GM19452 (cell line): ENCODE measurements at regions not wholly inside any gene's neighbourhood (a gene's known extent, or its start where the extent isn't known, plus 50 kb on each side); places are given as distances from the start of the nearest gene placed in this dataset.

Experiments
- ATAC-seq: cut with Tn5 transposase; IDR thresholded peaks from one replicate; pipeline ENCODE4 v1.9.1; 2021; ENCODE audit not compliant: unreplicated experiment

DNA sequence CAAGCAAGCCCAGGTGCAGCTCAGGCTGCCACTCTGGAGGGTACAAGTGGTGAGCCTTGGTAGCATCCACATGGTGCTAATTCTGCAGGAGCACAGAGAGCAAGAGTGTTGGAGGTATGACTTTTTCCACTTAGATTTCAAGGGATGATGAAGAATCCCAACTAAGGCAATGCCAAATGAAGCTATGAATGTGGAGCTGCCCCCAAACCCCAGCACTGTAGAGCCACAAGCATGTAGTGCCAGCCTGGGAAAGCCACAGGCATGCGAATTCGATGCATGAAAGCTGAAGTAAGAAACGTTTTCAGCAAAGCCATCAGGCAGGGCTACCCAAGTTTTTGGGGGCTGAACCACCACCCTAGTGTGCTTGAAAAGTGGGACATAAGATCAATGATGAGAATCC is 251.1 kb downstream of the HAO1 start:
- no peak for ATAC-seq

DNA sequence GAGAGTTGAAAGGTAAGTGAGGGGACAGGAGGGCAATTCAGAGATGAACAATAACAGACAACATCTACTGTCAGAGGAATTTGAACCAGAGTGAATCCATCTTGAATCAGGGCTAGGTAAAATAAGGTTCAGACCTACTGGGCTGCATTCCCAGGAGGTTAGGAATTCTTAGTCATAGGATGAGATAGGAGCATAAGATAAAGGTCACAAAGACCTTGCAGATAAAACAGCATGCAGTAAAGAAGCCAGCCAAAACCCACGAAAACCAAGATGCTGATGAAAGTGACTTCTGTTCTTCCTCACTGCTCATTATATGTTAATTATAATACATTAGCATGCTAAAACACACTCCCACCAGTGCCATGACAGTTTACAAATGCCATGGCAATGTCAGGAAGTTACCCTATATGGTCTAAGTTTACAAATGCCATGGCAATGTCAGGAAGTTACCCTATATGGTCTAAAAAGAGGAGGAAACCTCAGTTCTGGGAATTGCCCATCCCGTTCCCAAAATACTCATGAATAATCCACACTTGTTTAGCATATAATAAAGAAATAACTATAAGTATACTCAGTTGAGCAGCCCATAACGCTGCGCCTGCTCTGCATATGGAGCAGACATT is 248.5 kb downstream of the HAO1 start:
- ATAC-seq, result no peak

DNA sequence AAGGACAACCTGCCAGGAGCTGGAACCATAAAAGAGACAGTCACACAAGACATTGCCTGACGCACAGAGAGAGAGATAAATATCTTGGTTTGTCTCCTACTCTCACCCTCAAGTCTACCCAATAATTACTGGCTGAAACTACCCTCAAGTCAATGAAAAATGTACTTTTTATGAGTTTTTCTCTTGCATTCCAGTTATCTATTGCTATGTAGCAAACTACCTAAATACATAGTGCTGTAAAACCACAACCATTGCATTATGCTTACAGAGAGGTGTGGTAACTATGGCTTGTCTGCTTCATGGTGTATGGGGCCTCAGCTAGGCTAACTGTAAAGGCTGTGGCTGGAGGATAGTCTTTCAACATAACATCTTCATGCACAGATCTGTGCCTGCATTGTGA is 247.8 kb downstream of the HAO1 start:
- ATAC-seq, result no peak

DNA sequence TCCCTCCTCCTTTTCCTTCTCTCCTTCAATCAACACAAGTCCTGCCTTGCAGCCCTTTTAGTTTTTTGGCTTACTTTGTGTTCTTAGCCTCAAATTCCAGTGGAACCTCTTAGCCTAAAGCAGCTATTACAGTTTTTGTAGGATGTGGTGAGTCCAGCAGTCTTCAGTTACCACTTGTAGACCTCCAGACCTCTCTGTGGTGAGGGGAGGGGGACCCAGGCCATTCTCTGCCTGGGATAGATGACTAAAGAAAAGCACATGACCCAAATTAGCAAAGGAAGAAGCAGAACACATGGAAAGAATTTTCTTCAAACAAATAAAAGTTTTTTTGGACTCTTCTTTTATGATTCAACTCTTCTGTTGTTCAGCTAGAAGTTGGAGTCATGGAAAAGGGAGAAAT is 246.5 kb downstream of the HAO1 start:
- ATAC-seq, result no peak

DNA sequence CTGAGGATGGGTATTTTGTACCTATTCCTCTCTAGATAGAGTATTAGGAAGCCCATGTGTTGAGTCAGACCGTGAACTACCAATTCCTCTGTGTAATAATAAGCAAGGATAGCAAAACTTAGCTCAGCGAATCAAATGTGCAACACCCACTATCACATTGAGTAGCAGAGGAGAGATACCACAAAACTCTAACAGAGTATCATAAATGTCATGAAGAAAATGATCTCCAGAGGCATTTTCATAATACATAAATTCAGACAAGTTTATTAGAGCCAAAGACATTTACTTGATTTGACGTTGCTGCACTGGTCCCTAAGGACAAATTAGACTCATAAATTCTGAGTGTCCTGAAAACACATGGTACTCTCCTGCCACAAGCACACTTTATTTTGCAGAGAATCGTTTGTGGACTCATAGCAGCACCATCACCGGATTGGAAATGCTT is 245.2 kb downstream of the HAO1 start:
- ATAC-seq, result no peak

DNA sequence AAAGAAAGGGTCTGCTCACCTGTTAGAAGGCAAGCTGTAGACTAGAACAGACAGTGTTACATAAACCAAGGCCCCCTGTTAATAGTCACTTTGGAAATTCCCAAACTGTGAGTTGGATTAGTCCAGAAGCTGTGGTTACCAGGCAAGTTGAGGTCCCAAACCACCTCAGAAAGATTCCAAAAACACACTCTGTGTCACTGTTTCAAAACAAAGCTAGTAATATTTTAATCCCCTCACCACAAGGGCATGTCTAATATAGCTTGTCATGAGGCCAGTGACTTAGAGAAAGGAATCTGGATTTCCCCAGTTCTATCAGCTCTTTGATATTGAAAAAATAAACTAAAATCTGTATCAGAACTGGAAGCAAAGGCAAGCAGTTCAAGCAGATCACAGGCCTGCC is 244.6 kb downstream of the HAO1 start:
- no peak for ATAC-seq

DNA sequence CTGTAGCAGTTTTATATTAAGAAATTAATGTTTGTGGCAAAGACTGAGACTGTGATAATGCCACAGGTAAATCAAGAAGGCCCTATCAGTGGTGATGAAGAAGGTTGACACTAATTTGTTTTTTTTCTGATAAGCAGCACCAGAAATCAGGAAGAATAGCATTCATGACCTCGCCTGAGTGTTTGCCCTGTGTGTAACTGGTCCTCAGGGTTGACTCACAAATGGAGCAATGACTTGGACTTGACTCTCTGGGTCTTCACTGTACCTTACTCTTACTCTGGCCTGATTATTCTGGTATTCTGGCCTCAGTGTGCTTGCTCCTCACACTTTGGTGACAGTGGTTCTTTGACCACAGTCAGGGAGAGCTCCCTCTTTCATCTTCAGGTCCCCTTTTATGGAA is 243.9 kb downstream of the HAO1 start:
- no peak for ATAC-seq

DNA sequence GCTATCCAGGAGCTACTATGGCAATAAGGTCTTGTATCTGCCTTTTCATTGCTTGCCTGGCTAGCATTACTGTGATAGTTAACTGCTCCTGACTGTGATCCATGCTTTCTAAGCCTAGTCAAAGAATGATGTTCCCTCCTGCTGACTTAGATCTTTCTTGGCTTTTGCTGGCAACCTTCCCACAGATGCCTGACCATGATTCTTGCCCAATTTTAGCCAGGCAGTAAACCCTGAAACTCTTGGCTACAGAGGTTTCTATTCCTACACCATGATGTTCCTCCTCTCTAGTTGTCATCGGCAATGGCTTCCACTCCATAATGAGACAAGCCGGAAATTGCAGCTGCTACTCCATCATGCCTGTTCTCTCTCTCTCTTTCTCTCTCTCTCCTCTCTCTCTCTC is 238.1 kb downstream of the HAO1 start:
- no peak for ATAC-seq

DNA sequence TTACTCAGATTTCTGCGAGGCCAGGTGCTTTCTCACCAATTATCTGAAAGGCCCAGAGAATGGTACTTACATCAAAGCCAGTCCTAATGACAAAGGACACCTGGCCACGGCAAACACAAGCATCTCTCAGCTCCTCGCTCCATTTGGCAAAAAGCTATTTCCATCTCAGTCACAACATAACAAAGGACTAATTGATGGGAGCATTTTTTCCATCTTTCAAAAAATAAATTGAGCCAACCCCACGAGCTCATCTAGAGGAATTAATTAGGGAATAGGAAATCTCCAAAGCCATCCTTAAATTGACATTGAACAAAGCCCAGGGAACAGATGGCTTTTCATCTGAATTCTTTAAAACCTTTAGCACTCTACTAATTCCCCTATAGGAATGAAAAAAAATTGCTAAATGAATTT is 236.7 kb downstream of the HAO1 start:
- no peak for ATAC-seq

DNA sequence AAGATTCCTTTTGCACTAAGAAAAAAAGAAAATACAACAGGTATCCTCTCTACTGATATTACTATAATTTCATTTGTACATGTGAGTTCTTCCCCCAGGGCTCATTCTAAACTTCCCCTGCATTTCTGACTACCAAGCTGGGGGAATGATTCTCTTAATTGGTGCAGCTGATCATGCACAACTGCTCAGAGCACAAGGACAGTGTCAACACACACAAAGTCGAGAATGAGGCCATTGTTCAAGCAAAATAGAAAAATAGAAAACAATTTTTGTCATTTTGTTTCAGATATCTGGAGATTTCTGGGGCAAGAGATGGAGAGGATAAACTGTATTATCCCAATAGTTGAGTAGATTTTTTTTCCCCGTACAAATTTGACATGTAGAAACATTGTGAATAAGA is 236.3 kb downstream of the HAO1 start:
- ATAC-seq, result no peak

DNA sequence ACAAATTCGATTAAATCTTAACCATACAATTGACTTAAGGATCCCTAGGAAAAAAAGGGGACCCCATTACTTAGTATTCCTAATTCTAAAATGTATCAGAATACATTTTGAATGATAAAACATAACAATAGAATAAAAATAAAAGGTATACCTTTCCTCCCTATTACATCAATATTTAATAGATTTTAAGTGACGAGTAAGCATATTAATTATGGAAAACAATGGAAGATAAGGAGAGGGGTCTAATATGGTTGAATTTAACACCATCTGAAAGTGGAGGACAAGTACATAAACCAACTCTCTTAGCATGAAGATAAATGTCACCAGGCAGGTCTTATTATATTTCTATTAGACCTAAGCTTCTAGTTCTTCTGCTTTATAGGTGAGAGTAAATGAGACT is 232.1 kb downstream of the HAO1 start:
- ATAC-seq, result no peak

DNA sequence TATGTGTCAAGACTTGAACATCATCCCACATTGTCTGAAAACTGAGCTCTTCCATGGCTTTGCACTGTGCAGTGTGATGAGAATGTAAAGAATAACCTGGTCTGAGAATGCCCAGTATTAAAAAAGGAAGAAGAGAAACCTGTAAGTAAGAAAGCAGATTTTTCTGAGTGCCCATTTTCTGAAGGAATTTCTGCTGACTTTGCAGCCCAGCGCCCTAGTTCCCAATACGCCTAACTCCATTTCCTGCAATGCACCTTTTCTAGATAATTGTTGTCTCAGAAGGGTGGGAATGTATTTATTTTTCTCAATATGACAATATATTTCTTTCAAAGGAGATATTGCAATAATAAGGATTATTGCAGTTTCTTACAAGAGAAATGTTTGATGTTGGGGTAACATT is 231.5 kb downstream of the HAO1 start:
- no peak for ATAC-seq

DNA sequence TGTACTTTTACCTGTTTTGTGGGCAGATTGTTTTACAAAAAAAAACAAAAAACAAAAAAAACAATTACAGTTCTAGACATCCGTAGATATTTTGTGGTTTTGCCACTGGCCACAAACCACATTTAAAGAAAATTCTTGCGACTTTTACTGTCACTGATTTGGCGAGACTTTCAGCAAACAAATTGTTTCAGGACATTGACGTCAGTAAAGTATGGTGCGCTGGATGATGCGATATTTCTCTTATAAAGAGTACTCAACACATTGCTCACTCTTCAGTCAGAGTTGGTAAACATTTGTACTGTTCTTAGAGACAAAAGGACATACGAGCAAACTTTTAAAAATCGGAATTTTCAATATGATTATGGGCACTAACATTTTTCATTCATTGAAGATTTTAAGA is 229.8 kb downstream of the HAO1 start:
- no peak for ATAC-seq

DNA sequence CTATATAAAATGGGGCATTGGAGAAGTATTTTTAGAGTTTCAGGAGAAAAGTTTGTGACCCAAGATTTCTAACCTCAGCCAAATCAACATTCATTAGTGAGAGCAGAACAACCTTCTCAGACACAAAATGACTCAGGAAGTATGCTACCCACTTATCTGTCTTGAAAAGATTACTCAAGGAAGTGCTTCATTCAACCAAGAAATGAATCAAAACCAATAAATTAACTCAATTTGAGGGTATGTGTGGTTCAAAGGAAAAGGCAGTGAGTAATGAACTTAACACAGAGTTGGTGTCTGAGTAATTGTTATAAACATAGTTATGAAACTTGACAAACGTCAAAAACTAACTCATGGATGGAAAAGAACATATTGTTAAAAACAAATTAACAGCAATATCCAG is 227.6 kb downstream of the HAO1 start:
- no peak for ATAC-seq

DNA sequence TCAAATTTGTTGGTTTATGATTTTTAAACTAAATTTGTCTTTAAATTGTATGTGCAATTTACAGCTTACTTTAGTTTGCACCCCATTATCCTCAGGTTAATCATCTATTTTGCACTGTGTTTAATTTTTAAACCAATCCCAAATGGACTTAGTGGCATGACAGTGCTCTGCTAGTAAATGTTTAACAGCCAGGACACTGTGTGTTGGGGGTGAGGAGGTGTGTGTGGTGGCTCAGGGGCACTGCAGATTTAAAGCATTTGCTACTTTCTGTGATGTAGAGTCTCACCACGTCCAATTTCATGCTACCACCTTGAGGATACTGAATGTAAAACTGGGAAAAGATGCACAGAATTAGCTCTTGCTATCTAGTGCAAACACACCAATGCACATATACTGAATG is 225.7 kb downstream of the HAO1 start:
- ATAC-seq, result no peak

DNA sequence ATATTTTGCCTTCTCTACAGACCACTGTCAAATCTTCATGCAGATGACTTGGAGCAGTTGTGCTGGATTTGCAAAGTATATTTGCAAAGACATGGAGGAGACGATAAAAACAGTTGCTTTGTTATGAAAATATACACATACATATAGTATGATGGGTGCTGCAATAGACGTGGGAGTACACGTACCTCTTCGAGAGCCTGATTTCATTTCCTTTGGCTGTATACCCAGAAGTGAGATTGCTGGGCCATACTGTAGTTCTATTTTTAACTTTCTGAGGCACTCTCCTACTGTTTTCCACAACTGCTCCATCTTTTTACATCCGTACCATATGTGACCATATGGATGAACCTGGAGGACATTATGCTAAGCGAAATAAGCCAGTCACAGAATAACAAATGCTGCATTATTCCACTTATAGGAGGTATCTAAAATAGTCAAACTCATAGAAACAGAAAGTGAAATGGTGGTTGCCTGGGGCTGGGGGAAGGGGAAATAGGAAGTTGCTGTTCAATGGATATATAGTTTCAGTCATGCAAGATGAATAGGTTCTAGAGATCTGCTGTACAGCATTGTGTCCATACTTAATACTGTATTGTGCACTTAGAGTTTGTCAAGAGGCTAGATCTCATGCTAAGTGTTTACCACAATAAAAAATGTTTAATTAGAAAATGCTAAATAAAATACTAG is 223.8 kb downstream of the HAO1 start:
- ATAC-seq, result no peak

DNA sequence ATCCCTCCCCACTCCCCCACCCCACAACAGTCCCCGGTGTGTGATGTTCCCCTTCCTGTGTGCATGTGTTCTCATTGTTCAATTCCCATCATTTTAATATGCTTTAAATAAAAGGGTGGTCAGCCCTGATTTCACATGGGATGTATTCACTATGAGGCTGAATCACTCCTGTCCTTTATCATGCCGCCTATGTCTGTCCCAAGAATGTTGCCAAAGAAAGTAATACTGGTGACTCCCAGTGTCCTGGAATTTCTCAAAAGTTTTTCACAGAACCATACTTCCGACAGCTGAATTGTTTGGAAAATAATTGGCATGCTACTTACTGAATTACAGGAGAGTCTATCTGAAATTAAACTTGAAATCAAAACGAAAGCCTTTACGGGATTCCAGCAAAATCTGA is 217.7 kb downstream of the HAO1 start:
- ATAC-seq, result no peak

DNA sequence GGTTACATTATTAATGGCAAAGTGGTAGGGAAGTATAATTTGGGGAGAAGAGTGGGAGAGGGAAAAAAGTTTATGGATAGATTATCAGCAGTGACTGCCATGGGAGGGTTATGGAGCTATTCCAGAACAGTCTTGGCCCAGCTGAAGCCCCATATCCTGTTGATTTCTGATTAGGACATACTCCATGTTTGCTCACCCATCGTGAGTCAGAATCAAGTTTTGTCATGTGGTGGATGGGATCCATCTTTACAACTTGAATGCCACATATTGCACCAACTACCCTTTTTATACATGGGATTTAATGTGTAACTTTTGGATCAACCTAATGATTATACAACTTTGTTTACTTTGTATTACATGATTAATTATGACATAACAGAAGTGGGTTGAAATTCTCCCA is 217.0 kb downstream of the HAO1 start:
- ATAC-seq, result no peak

DNA sequence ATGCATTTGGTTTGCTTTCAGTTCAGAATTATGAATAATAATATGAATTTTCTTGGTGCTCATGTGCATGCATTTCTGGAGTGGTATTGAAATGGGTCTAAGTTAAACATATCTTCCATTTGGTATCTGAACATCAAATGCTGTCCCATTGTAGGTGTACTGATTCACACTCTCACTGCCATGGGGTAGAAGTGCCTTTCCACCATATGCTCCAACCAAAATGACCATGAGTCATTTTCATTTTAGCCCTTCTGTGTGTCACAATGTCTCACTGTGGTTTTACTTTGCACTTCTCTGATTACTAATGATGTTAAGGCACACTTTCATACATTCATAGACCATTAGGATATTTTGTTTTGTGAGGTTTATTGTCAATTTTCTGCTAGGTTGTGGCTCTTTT is 211.9 kb downstream of the HAO1 start:
- ATAC-seq, result no peak

DNA sequence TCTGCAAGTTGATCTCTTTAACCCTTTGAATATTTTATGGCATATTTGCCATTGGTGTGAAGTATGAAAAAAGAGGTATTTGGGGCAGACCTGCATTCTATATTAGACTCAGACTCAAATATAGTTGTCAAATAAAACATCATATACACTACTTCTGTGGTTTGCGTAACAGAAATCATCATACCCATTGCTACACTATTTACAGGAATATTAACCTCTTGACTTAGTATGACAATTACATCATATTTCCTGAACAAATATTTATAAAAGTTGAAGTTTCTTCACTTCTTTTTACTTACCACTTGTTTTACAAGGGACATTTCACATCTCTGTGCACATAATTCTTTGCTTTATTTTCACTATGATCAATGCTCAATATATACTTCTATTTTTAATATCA is 206.0 kb downstream of the HAO1 start:
- no peak for ATAC-seq

DNA sequence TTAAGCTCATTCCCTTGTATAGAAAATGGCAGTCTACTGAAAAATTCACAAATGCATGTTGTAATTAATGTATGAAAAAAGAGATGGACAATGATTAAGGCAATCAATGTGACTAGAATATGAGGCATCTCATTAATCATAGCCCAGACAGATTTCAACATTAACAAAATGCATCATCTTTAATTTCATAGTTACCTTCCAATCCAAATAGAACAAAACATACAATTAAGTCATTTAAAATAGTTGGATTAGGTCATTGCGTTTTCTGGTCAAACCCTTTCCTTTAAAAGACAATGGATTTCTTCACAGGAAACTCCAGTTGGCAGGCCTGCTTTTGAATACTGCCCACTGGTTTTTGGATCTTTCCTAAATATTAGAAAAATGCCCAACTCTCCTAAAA is 203.9 kb downstream of the HAO1 start:
- no peak for ATAC-seq

DNA sequence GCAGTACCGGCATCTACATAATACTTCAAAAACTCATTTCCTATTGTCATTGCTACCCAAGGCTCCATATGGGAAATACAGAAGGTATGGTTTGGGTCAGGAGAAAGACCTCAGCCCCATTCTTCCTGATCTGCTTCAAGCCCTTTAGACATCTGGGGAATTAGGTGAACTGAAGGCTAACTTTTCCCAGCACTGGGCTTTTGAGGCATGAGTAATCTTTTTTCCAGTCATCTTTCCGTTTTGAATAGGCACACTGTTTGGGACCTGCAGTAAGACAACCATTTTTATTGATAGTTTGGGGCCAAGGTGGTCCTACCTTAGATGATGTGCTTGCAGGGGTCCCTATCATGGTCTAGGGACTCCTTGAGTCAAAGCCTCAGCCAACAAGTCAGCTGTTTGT is 198.4 kb downstream of the HAO1 start:
- no peak for ATAC-seq

DNA sequence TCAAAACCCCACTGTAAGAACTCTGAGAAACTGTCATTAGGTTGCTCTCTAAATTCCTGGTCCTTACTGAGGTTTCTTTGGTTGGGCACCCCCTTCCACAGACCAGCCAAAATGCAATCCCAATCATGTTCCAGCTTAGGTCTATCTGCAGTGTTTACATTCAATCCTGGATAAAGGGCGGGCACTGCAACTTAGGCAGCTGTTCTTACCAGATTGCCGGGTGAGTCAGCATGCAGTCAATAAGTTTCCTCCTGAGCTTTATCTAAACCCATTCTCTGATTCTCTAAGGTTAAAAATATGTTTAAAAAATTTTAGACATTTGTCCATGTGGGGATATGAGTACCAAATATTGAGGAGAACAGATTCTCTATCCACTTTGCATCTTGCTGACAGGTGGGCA is 197.8 kb downstream of the HAO1 start:
- no peak for ATAC-seq
